ENCODE measurements at regions not wholly inside any gene's neighbourhood (a gene's known extent, or its start where the extent isn't known, plus 50 kb on each side); places are given as distances from the start of the nearest gene placed in this dataset.

- TF ChIP-seq CTCF (IDR thresholded peaks at IDR 0.05) (no peak), POLR2A (IDR thresholded peaks at IDR 0.05) (no peak), POLR2AphosphoS5 (IDR thresholded peaks at IDR 0.05) (no peak)
Measured at GRCh38 chr14:49485290-49485689, 100.9 kb downstream of the RPS29 start.
